HL-60/S4 treated with retinoic acid at 250 ng/mL for 4 days and 3 days (cell line): ENCODE measurements at regions not wholly inside any gene's neighbourhood (a gene's known extent, or its start where the extent isn't known, plus 50 kb on each side); places are given as distances from the start of the nearest gene placed in this dataset.
"Not testable (repeated sequence)": the region's sequence is repeated elsewhere in the genome, so short reads cannot be mapped to it uniquely, and the experiment has no call there.

Experiments
- in situ Hi-C: fragments of 300-500 bp; cut with MboI; formaldehyde crosslinking; loops from 2 replicates; pipeline ENCODE4 v1.7.0; 2022; ENCODE audit warnings: low sequenced_read_pairs

DNA sequence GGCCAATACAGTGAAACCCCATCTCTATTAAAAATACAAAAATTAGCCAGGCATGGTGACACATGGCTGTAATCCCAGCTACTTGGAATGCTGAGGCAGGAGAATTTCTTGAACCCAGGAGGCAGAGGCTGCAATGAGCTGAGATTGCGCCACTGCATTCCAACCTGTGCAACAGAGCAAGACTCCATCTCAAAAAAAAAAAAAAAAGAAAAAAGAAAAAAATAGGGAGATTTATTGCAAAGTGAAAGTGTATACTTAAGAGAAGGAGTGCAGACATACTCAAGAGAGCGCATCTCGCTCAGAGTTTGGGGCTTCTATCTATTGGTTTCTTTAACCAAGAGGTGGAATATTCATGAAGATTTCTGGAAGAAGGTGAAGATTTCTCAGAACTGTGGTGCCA lies 708.4 kb downstream of the XPNPEP1 start:
- in situ Hi-C loops = not testable (repeated sequence)

DNA sequence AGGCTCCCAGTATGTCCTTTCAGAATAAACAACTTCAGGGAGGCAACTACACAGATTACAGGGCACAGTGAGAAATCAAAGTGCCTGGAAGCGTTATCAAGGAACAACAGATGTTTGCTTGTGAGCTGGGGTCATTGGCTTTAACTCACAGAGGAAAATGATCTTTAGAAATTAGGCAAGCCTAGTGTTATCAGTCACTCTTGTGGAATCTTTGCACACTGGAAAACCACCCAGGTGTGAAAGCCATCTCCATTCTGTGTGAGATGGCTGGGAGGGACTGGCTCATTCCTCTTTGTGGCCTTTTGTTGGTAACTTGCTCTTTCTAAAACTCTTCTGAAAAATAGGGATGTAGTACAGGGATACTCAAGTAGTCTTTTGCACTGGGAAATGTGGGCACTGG lies 716.0 kb downstream of the XPNPEP1 start:
- in situ Hi-C loops = no loop called here

DNA sequence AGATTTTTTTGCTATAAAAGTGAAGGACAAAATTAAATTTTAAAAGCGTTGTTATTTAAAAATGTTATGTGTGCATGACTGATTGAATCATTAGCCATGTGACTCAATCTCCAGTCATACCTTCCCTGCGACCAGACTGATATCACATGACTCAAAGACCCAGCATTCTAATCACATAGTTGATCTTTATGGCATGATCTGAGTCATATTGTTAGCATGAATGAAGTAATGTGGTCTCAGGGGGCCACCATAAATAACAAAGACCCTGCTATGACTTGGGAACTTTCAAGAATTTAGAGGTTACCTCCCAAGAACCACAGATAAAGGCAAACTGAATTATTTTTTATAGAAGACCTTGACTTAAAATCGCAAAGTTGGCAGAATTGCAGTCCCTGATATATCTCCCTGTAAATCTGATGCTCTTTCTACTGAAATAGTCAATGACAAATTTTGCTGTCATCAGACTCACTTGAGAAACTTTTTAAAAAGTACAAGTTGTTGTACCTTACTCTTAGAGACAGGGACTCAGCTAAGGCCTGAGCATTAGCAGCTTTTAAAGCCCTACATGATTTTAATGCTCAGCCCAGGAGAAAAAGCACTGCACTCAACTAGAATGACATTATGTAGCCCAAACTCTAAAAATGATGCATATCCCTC lies 717.3 kb downstream of the XPNPEP1 start:
- in situ Hi-C loops = no loop called here

- in situ Hi-C loops = no loop called here
Measured at GRCh38 chr10:109203646-109204353, 719.5 kb downstream of the XPNPEP1 start.

DNA sequence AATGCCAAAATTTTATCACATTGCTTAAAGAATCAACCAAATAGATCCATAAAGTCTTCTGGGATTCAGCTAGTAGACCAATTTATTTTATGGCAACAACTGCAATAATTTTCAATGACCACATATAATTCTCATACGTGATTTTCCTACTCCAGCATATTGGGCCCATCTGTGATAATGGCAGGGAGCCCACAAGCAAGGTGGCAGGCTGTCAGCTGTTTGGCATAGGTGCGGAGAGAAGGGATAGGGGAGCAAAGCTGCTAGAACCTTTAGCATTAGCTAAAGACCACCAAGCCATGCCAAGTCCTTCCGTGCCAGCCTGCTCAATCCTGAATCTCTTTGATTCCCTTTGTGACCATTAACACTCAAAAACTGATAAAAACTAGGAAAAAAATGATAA lies 721.2 kb downstream of the XPNPEP1 start:
- in situ Hi-C loops = no loop called here

- in situ Hi-C loops = no loop called here
Measured at GRCh38 chr10:109200646-109201045, 722.7 kb downstream of the XPNPEP1 start.

- in situ Hi-C loops = no loop called here
Measured at GRCh38 chr10:109191823-109192222, 731.5 kb downstream of the XPNPEP1 start.

DNA sequence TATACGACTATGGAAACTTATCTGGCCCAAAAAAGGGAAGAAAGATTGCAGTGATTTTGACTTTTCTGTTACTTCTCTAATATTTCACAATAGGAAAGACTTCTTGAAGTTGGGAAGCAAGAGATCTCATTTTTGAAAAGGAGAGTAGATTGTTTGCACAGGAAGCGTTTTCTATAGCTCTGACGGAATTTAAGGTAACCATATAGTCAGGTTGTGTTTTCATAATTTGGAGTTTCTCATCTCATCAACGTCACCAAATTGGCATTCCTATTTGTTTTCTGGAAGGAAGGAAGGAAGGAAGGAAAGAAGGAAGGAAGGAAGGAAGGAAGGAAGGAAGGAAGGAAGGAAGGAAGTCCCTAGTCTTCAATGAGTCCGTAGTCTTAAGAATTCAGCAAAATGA lies 732.0 kb downstream of the XPNPEP1 start:
- in situ Hi-C loops = no loop called here

DNA sequence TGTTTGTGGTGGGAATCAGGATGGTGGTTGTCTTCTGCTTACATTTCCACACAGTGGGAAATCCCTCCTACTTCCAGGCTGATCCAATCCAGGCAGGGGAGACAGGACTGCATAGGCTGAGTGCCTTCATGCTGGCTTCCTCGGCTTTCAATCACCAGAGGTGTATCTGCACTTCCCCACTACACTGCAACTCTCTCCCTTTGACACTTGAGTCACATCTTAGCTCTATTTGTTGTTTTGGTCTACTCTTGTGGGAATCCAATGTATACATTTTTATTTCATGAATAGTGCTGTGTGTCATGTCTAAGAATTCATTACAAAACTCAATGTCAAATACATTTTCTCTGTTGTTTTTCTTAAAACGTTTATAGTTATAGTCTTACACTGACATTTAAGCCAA lies 735.6 kb downstream of the XPNPEP1 start:
- in situ Hi-C loops = no loop called here

DNA sequence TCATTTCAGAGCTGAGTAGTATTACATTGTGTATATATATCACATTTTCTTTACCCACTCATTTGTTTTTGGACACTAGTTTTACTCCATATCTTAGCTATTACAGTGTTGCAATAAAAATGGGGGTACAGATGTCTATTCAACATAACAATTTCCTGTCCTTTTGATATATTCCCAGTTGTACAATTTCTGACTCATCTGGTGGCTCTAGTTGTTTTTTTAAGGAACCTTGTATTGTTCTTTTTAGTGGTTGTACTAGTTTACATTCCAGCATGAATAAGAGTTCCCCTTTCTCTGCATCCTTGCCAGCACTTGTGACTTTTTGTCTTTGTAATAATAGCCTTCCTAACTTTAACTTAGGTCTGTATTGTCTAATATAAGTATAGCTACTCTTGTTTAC lies 739.9 kb downstream of the XPNPEP1 start:
- in situ Hi-C loops = no loop called here

- in situ Hi-C loops = no loop called here
Measured at GRCh38 chr10:109178591-109178990, 744.7 kb downstream of the XPNPEP1 start.

GRCh38 chr10:109174526-109174925 lies 748.8 kb downstream of the XPNPEP1 start:
- in situ Hi-C loops = no loop called here

GRCh38 chr10:109173937-109174336 lies 749.4 kb downstream of the XPNPEP1 start:
- in situ Hi-C loops = no loop called here

DNA sequence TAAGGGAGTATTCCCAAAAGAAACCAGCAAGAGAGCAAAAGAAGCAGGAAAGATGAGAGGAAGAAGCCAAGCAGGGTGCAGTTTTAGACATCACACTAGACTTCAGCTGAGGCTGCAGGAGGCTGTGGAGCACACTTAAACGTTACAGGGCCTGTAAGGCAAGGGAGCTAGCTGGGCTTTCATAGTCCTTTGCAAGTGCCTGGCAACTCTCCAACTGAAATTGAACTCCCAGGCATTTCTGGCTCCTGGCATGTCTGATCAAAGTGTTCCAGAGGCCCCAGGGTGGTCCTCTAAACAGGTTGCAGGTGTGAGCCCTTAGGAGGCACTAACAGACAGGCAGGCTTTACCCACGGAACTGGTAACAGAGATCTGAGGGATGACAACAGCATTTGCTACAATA lies 750.2 kb downstream of the XPNPEP1 start:
- in situ Hi-C loops = no loop called here

GRCh38 chr10:109166935-109167334 lies 756.4 kb downstream of the XPNPEP1 start:
- in situ Hi-C loops = no loop called here

- in situ Hi-C loops = no loop called here
Measured at GRCh38 chr10:109159351-109159750, 764.0 kb downstream of the XPNPEP1 start.

- in situ Hi-C loops = no loop called here
Measured at GRCh38 chr10:109156396-109156795, 766.9 kb downstream of the XPNPEP1 start.

DNA sequence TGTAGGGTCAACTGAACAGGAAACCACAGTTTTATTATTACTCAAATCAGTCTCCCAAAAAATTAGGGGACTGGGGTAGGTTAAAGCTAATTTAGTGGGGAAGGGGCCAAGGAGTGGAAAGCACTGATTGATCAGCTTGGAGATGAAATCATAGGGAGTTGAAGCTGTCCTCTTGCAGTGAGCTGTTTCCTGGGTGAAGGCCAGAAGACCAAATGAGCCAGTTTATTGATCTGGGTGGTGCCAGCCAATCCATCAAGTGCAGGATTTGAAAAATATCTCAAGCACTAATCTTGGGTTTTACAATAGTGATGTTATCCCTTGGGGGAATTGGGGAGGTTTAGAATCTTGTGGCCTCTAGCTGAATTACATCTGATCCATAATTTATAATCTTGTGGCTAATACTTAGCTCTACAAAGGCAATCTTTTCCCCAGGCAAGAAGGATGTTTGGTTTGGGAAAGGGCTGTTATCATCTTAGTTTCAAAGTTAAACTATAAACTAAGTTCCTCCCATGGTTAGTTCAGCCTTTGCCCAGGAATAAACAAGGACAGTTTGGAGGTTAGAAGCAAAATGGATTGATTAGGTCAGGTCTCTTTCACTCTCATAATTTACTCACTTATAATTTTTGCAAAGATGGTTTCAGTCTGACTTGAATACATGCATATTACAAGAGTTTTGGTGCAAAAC lies 773.5 kb downstream of the XPNPEP1 start:
- in situ Hi-C loops = no loop called here

DNA sequence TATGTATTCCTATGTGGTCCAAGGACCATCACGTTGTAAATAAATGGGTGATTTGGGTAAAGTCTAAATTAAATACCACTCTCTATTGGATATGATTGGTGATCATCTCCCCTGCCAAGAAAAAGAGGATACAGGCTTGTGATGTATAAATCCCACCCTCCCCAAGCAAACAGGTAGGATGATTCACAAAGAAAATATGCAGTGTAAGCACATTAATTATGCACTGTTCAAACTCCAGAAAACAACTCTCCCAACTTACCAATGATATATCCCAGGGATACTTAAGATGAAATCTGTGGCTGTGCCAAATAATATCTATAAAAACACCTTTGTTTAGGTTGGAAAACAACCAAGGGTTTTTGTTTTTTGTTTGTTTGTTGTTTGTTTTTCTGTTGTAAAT lies 795.9 kb downstream of the XPNPEP1 start:
- in situ Hi-C loops = no loop called here

DNA sequence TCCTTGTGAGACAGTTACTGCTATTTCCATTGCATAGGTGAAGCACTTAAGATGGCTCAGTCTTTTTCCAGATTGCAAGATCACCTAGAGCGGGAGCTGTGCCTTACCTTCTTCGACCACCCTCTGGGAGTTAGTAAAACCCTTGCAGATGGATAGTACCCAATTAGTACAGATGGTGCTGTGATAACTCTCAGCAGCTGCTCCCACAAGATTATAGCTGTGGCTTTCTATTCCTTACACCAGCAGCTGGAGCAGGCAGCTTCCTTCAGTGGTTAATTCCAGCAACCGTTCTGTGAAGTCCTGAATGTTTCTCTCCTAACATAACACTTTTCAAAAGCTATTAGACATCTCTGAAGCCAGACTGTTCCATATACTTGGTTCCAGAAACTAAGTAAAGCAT lies 796.8 kb downstream of the XPNPEP1 start:
- in situ Hi-C loops = no loop called here

DNA sequence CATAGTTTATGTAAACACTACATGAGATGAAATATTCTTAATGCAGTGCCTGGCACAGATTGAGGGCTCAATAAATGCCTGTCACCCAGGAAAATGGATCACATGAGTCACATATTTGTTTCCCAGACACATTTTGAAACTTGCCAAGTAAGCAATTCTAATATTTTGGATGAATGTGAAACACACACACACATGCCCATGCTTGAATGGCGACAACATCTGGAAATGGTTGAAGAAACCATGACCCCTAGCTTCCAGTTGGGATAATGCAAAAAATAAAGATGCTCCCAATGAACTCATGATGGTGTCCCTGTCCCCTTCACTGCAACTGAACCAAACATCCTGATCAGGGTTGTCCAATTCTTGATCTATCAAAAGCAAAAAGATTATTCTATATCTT lies 797.3 kb downstream of the XPNPEP1 start:
- in situ Hi-C loops = no loop called here

DNA sequence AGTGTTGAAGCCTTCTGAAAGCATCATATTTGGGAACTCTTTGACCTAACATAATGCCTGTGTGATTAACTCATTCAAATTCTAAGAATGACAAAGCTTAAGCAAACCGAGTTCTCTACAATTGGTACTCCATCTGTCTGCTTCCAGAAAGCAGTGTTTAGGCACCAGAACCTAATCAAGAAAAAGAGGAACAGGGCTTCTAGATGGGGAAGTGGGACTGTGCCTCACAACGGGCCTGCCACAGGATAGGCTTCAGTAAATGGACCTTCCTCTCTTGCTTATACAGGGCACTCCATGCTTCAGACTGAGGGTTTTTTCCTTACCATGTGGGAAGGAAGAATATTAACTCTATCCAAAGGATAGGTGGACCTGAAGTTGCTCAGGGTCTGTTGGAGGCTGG lies 808.1 kb downstream of the XPNPEP1 start:
- in situ Hi-C loops = no loop called here
